ENCODE measurements at regions not wholly inside any gene's neighbourhood (a gene's known extent, or its start where the extent isn't known, plus 50 kb on each side); places are given as distances from the start of the nearest gene placed in this dataset.

- no peak for DNase-seq
Measured at GRCh38 chr18:30533716-30534115, 508.8 kb downstream of the DSC3 start.

DNA sequence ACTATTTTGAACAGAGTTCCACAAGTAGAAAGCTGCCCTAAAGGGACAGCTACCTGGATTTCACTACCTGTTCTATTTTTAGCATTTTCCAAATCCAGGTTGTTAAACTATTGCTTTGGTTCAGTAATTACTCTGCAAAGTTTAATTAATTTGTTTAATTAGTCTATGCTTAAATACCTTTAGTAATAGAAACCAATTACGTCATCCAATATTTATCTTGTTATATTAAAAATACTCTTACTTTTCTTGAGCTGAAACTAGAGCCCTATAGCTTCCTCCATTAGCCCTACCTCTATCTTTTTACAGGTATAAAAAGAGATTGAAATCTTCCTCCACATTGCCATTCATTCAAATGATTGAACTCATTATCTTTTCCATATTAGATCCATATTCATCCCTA, 514.6 kb downstream of the DSC3 start:
- no peak for DNase-seq

- DNase-seq, result no peak
Measured at GRCh38 chr18:30527226-30527625, 515.3 kb downstream of the DSC3 start.

- no peak for DNase-seq
Measured at GRCh38 chr18:30522288-30522929, 520.1 kb downstream of the DSC3 start.

GRCh38 chr18:30514059-30514458, 528.5 kb downstream of the DSC3 start:
- no peak for DNase-seq

- DNase-seq, result no peak
Measured at GRCh38 chr18:30512872-30513271, 529.7 kb downstream of the DSC3 start.

GRCh38 chr18:30510882-30511281, 531.7 kb downstream of the DSC3 start:
- no peak for DNase-seq

DNA sequence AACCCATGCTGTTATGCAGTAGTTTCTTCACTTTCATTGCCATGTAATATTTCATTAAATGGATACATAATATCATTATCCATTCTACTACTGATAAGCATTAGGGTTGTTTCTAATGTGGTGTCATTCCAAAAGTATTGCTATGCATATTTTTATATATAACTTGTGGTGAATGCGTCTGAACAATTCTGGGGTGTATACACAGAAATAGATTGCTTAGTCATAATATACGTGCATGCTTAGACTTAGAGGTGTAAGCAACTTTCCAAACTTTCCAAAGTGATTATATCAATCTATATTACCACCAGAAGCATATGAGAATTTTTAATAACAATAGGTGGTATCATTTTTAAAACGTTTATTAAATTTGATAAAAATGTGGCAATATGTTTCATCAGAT, 540.9 kb downstream of the DSC3 start:
- DNase-seq, result no peak

DNA sequence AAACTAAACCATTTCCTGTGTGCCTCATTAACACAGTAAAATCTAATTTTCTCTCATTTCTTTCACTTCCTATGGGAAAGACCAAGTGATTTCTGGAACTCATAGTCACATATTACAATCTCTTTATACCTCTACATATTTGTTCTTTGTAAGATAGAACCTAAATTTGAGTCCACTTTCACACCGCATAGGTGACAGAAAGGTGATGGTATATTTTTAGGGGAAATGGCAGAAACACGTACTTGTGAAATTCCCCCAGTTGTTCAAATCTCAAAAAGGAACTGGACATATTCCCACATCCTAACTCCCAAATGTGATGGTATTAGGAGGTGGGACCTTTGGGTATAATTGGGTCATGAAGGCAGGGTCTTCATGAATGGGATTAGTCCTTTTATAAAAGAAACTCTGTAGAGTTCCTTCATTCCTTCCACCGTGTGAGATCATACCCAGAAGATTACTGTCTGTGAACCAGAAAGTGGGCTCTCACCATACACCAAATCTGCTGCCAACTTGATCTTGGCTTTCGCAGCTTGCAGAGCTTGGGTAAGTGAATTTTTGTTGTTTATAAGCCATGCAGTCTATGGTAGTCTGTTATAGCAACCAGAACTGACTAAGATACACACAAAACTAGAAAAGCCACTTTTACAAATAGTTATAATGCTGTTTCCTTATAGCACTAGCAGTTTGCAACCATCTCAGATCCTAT, 542.1 kb downstream of the DSC3 start:
- DNase-seq, result no peak

DNA sequence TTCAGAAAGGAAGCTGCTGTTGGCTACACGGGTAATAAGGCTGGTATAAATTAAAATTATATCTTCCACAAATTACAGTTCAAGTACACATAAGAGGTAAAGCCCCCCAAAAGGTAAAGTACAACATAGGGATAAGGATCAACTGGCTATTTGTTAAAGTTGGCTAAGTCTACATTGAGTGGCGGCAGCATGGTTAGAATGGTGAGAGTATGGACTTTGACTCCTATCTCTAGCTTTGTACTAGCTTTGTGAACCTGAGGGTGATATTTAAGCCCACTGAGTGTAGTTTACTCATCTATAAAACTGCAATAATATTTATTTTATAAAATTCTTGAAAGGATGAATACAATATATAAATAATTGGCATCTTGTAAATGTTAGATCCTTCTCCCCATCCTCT, 542.8 kb downstream of the DSC3 start:
- DNase-seq, result no peak

DNA sequence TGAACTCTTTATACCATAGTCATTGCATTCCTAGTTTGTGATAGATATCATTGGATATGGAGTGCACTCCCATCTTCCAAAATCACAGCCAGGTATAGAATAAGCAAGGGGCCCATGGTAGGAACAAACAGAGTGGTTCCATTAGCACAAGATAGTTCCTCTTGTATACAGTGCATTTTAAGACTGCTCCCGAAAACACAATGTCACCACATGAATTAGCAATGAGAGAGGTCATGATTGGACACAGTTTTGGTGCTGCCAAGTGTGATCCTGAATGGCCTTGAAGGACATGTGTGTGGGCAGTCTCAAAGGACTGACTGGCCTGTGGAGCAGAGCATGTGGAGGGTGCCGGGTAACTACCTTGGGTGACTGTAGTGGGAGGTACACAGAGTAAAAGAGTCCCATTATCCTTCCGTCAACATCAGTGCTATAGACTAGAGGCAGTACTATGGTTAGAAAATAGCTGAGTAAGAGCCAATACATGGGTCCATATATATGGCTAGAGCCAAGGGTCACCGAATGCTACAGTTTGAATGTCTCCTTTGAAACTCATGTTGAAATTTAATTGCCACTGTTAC, 549.9 kb downstream of the DSC3 start:
- no peak for DNase-seq

DNA sequence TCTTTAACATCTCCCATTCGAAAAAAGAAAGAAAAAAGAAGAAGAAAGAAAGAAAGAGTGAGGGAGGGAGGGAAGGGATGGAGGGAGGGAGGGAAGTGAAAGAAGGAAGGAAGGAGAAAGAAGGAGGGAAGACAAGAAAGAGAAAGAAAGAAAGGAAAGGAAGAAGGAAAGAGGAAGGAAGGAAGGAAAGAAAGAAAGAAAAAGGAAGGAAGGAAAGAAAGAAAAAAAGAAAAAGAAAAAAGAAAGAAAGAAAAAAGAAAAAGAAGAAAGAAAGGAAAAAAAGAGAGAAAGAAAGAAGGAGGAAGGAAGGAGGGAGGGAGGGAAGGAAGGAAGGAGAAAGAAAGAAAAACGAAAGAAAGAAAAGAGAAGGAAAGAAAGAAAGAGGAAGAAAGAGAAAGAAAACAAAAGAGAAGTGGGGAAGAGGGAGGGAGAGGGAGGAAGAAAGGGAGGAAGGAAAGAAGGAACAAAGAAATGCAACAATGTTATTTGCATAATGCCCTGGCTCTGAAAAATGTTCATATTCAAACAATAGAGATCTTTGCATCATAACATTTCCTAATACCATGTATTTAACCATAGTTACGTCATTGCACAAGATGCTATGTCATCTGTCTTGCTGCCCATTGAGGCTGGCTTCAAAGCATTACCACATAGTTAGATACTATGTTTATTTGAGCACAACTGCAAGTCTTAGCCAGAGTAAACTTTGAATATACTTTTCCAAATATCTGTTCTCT, 550.6 kb downstream of the DSC3 start:
- DNase-seq, result no peak

DNA sequence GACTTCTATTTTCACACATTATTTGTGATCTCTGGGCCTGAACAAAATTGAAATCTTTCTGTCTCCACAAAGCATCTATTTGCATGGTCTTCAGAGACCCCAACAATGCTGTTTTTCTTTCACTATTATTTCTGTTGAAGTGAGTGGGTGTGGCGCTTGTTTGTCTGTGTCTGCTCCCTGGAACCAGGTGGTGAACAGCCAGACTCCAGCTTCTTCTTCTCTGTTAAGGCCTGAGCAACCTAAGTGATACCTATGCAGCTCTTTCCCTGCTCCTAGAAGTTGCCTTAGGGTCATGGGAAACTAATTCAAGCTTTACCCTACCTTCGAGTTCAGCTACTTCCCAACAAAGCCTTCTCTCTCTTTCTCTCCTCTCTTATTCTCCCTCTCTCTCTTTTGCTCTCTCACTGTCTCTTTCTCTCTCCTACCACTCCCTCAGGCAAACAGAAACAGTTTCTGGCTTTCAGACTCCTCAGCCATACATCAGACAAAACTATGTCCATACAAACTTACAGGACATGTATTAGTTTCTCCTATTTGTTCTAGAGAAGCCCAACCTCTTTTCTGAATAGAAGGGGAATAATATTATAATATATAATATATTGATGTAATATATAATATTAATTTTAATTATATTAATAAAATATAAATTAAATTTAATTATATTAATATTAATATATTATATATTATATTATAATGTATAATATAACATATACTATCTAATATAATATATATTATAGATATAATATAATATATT, 552.5 kb downstream of the DSC3 start:
- no peak for DNase-seq

- no peak for DNase-seq
Measured at GRCh38 chr18:30487962-30488361, 554.6 kb downstream of the DSC3 start.

GRCh38 chr18:30486856-30487255, 555.7 kb downstream of the DSC3 start:
- no peak for DNase-seq

GRCh38 chr18:30485078-30485477, 557.5 kb downstream of the DSC3 start:
- DNase-seq, result no peak

DNA sequence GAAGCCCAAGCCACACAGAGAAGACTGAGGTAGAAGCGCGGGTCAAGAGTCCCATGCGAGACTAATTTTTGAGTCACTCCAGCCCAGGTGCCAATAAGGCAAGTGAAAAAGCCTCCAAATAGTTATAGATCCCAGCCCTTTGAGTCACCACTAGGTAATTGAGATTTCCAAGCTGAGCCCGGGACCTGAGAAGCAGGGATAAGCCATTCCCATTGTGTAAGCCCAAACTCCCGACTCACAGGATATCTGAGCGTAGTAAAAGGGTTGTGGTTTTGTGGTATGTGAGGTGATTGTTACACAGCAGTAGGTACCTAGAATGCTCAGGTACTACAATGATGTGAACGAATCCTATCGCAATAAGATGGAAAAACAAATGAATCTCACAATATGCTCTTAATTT, 560.7 kb downstream of the DSC3 start:
- no peak for DNase-seq

- no peak for DNase-seq
Measured at GRCh38 chr18:30469091-30469490, 573.5 kb downstream of the DSC3 start.

GRCh38 chr18:30465096-30465495, 577.4 kb downstream of the DSC3 start:
- no peak for DNase-seq

GRCh38 chr18:30457156-30457555, 585.4 kb downstream of the DSC3 start:
- DNase-seq, result no peak

DNA sequence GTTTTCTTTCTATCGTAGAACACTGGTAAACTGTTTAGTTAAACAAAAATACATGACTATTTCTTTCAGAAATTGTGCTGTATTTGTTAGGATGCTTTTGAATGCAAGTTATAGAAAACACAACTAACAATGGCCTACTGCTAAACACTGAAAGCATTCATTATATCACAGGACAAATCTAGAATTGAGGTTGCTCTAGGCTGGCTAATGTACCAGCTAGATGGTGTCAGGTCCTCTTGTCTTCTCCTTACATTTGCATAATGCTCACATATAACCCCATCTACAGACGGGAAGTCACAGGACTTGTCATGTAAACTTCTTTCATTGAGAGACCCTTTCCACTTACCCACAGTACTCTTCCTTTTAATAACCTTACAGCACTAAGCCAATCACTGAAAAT, 586.8 kb downstream of the DSC3 start:
- DNase-seq, result no peak

DNA sequence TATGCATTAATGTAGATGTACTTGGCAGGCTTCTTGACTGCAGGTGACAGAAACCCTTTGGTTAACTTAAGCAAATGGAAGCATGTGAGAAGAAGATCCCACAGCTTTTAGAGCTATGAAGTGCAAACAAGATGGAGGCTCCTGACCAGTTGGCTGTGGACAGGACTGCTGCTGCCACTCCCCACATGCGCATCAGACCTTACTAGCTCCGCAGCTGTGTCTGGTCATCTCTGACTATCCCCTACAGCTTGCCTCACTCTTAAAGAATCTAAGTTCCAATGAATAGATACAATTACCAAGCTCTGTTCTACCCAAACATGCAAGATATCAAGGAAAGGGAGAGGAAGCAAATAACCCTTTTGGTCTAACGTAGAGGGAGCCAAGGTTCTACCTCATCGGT, 587.6 kb downstream of the DSC3 start:
- no peak for DNase-seq
